DOHH2 (cell line): ENCODE measurements at regions not wholly inside any gene's neighbourhood (a gene's known extent, or its start where the extent isn't known, plus 50 kb on each side); places are given as distances from the start of the nearest gene placed in this dataset.

Experiments
- H3F3A ChIP-seq: fragments of 200-600 bp; sonication (generic), shearing (Covaris generic); 2 replicates; pipeline ENCODE4 v1.6.0; 2016; ENCODE audit warnings: antibody characterized with exemption, mild to moderate bottlenecking; ENCODE audit not compliant: control insufficient read depth, insufficient read depth
- H3K27ac ChIP-seq: fragments of 200-600 bp; sonication (generic); 2 replicates; pipeline ENCODE4 v1.5.1; 2014; ENCODE audit warnings: low read depth, mild to moderate bottlenecking, low read length, moderate library complexity
- H3K27me3 ChIP-seq: fragments of 200-600 bp; sonication (generic); 2 replicates; pipeline ENCODE4 v1.6.1; 2014; ENCODE audit warnings: mild to moderate bottlenecking, low read length, mixed read lengths; ENCODE audit not compliant: control insufficient read depth
- H3K36me3 ChIP-seq: fragments of 200-600 bp; sonication (generic); 2 replicates; pipeline ENCODE4 v1.6.1; 2014; ENCODE audit warnings: mild to moderate bottlenecking, low read length, moderate library complexity, mixed read lengths; ENCODE audit not compliant: control insufficient read depth
- H3K4me1 ChIP-seq: fragments of 200-600 bp; sonication (generic); 2 replicates; pipeline ENCODE4 v1.6.1; 2014; ENCODE audit warnings: mild to moderate bottlenecking, low read length, mixed read lengths; ENCODE audit not compliant: control insufficient read depth
- H3K4me2 ChIP-seq: fragments of 200-600 bp; sonication (generic); 2 replicates; pipeline ENCODE4 v1.6.0; 2014; ENCODE audit warnings: mild to moderate bottlenecking, low read length, moderate library complexity
- H3K4me3 ChIP-seq: fragments of 200-600 bp; sonication (generic); 2 replicates; pipeline ENCODE4 v1.5.1; 2014; ENCODE audit warnings: mild to moderate bottlenecking, low read length, mixed read lengths
- H3K79me2 ChIP-seq: fragments of 200-600 bp; sonication (generic); 2 replicates; pipeline ENCODE4 v1.6.1; 2014; ENCODE audit warnings: mild to moderate bottlenecking, low read length, mixed read lengths; ENCODE audit not compliant: control insufficient read depth
- H3K9me2 ChIP-seq: fragments of 200-600 bp; sonication (generic); replicated peaks from 2 replicates; pipeline ENCODE4 v1.6.1; 2014; ENCODE audit warnings: mild to moderate bottlenecking, low read length, mixed read lengths; ENCODE audit not compliant: control insufficient read depth
- H3K9me3 ChIP-seq: fragments of 200-600 bp; sonication (generic); 2 replicates; pipeline ENCODE4 v1.6.1; 2014; ENCODE audit warnings: antibody characterized with exemption, low read length, mixed read lengths; ENCODE audit not compliant: control insufficient read depth, insufficient read depth
- H4K20me1 ChIP-seq: fragments of 200-600 bp; sonication (generic); 2 replicates; pipeline ENCODE4 v1.6.0; 2014; ENCODE audit warnings: low read depth, mild to moderate bottlenecking, antibody characterized with exemption, low read length, moderate library complexity; ENCODE audit not compliant: control insufficient read depth, insufficient read depth
- EZH2phosphoT487 ChIP-seq: fragments of 200-600 bp; sonication (generic); IDR thresholded peaks from 2 replicates; pipeline ENCODE4 v1.6.1; 2017; ENCODE audit warnings: borderline replicate concordance, mild to moderate bottlenecking, antibody characterized with exemption, low read length, moderate library complexity, mixed read lengths
- TF ChIP-seq, protein P1 (sequence below): fragments of 200-600 bp; sonication (generic); IDR thresholded peaks from one replicate; pipeline ENCODE4 v1.5.1; 2014; ENCODE audit warnings: antibody characterized with exemption, mild to moderate bottlenecking, low read depth, low read length; ENCODE audit not compliant: poor library complexity, severe bottlenecking

DNA sequence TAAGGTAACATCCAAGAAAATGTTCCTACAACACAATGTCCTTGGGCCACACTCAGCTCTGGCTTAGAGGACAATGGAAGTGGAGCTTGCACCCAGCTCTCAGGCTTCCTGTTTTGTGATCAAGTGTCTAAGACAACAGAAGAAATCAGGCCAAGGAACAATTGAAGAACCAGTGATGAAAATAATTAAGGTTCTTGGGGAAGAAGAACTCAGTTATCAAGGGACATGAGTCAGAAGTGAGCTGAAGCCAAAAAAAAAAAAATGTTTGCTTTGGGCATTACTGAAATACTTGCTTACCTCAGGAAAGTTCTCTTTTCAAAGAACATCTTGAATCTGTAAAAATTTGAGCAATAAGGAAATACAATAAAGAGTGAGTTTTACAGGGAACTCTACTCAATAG, 299.0 kb downstream of the FBXO15 start:
- no peaks in the 10 kb centered on the region for H3K79me2 ChIP-seq
- H3K4me3 ChIP-seq, result no peak overlapping the region
- H3K27ac ChIP-seq, result no peak overlapping the region
- H3K9me2 ChIP-seq, result no peaks in the 10 kb centered on the region
- no peak for TF ChIP-seq EZH2phosphoT487
- TF ChIP-seq, protein P1, sequence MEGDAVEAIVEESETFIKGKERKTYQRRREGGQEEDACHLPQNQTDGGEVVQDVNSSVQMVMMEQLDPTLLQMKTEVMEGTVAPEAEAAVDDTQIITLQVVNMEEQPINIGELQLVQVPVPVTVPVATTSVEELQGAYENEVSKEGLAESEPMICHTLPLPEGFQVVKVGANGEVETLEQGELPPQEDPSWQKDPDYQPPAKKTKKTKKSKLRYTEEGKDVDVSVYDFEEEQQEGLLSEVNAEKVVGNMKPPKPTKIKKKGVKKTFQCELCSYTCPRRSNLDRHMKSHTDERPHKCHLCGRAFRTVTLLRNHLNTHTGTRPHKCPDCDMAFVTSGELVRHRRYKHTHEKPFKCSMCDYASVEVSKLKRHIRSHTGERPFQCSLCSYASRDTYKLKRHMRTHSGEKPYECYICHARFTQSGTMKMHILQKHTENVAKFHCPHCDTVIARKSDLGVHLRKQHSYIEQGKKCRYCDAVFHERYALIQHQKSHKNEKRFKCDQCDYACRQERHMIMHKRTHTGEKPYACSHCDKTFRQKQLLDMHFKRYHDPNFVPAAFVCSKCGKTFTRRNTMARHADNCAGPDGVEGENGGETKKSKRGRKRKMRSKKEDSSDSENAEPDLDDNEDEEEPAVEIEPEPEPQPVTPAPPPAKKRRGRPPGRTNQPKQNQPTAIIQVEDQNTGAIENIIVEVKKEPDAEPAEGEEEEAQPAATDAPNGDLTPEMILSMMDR, result no peak
- H3K36me3 ChIP-seq, result no peaks in the 10 kb centered on the region
- no peaks in the 10 kb centered on the region for H3K27me3 ChIP-seq
- H3K9me3 ChIP-seq, result no peaks in the 10 kb centered on the region
- no peaks in the 10 kb centered on the region for H3K4me1 ChIP-seq
- no peaks in the 10 kb centered on the region for H3F3A ChIP-seq
- no peak overlapping the region for H3K4me2 ChIP-seq
- no peaks in the 10 kb centered on the region for H4K20me1 ChIP-seq

DNA sequence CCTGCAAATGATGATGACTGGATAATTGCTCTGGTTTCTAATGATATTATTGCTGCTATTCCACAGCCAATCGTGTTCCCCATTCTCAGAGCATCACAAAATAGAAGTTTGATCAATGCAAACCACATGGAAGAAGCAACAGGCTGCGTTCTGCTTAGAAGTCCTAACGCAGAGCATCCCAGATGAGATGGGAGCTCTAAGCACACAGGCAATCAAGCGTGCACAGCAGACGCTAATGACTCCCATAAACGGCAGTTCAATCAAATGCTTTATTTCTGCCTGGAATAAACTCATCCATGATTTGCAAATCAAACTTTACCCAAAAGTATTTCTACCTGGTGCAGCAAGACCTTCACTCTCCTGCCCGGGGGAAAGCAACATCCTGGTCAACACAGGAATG, 304.2 kb downstream of the FBXO15 start:
- TF ChIP-seq, protein P1, result no peak
- H3K79me2 ChIP-seq, result no peaks in the 10 kb centered on the region
- no peak overlapping the region for H3K27ac ChIP-seq
- H3F3A ChIP-seq, result no peaks in the 10 kb centered on the region
- no peaks in the 10 kb centered on the region for H3K27me3 ChIP-seq
- H3K4me3 ChIP-seq, result no peak overlapping the region
- no peaks in the 10 kb centered on the region for H3K36me3 ChIP-seq
- H4K20me1 ChIP-seq, result no peaks in the 10 kb centered on the region
- H3K4me2 ChIP-seq, result no peak overlapping the region
- H3K9me2 ChIP-seq, result no peaks in the 10 kb centered on the region
- no peaks in the 10 kb centered on the region for H3K9me3 ChIP-seq
- H3K4me1 ChIP-seq, result no peaks in the 10 kb centered on the region

DNA sequence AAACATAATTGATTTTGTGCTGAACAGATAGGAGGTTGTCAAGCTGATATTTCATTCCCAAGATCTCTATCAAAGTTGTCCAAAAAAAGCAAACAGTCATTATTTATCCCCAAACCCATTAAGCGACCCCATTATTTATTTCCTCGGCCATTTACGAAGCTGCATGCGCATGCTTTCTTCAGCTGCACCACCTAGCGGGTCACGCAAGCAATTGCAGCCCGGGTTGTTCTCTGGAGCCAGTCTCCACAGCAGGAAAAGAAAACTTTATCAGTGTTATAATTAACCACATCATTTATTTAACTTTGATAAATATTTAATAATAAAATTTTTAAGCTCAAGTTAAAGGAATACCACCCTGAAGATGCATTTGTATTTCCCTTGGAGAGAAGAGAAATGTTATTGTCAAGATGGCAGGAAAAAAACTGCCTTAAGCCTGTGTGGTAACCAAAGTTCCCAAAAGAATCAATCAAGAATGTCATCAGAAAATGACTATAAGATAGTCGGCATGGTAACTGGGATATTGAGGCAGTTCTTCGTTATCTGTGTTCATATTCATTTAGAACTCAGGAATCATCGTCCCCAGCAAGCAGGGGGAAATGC, 304.7 kb downstream of the FBXO15 start:
- H3K4me3 ChIP-seq, result no peak overlapping the region
- H3K4me1 ChIP-seq, result no peaks in the 10 kb centered on the region
- H3F3A ChIP-seq, result no peaks in the 10 kb centered on the region
- no peaks in the 10 kb centered on the region for H4K20me1 ChIP-seq
- H3K79me2 ChIP-seq, result no peaks in the 10 kb centered on the region
- no peak overlapping the region for H3K27ac ChIP-seq
- no peaks in the 10 kb centered on the region for H3K27me3 ChIP-seq
- H3K4me2 ChIP-seq, result peak overlapping the region; percentile 22; the same call in 1 of the 2 replicates
- no peaks in the 10 kb centered on the region for H3K9me3 ChIP-seq
- H3K9me2 ChIP-seq, result no peaks in the 10 kb centered on the region
- H3K36me3 ChIP-seq, result no peaks in the 10 kb centered on the region
- no peak for TF ChIP-seq EZH2phosphoT487
- TF ChIP-seq, protein P1, result peak; percentile 79
